Esophagus squamous epithelium (tissue), 4 donors: ENCODE measurements at regions not wholly inside any gene's neighbourhood (a gene's known extent, or its start where the extent isn't known, plus 50 kb on each side); places are given as distances from the start of the nearest gene placed in this dataset.

Experiments
- CTCF ChIP-seq, 6 experiments: fragments of 450-650 bp in 4 of 6; fragments of 200-600 bp in 2 of 6; sonication (generic) in 2 of 6; IDR thresholded peaks; one replicate each; pipeline ENCODE4 v1.5.1; 2016 to 2019; ENCODE audit warnings: antibody characterized with exemption in 6 of 6, mild to moderate bottlenecking in 4 of 6, moderate library complexity in 4 of 6
- POLR2A ChIP-seq, 4 donors: fragments of 450-650 bp; IDR thresholded peaks; one replicate each; pipeline ENCODE4 v1.6.1; 2017; ENCODE audit warnings: antibody characterized with exemption in 4 of 4, mild to moderate bottlenecking in 4 of 4, moderate library complexity in 3 of 4

GRCh38 chr2:145284551-145284950, 764.6 kb upstream of the ZEB2 start:
- no peak for TF ChIP-seq POLR2A (IDR thresholded peaks at IDR 0.05)
- TF ChIP-seq CTCF (IDR thresholded peaks at IDR 0.05): no peak
